SU-DHL-6 (cell line): ENCODE measurements at regions not wholly inside any gene's neighbourhood (a gene's known extent, or its start where the extent isn't known, plus 50 kb on each side); places are given as distances from the start of the nearest gene placed in this dataset.

Experiments used
- H2AFZ ChIP-seq: fragments of 200-600 bp; sonication (generic); 2 replicates; pipeline ENCODE4 v1.6.1; 2014; ENCODE audit warnings: low read depth, mild to moderate bottlenecking, moderate library complexity, mixed read lengths, antibody characterized with exemption, low read length; ENCODE audit not compliant: severe bottlenecking
- H3F3A ChIP-seq: fragments of 200-600 bp; shearing (Covaris generic); 2 replicates; pipeline ENCODE4 v1.6.0; 2016; ENCODE audit warnings: antibody characterized with exemption, mild to moderate bottlenecking; ENCODE audit not compliant: insufficient read depth
- H3K27ac ChIP-seq: fragments of 200-600 bp; sonication (generic); 2 replicates; pipeline ENCODE4 v1.5.1; 2016; ENCODE audit warnings: low read depth, mild to moderate bottlenecking, low read length, moderate library complexity, mixed read lengths
- H3K27me3 ChIP-seq: fragments of 200-600 bp; sonication (generic), shearing (Covaris generic); 2 replicates; pipeline ENCODE4 v1.6.0; 2014; ENCODE audit warnings: mild to moderate bottlenecking, low read length
- H3K36me3 ChIP-seq: fragments of 200-600 bp; sonication (generic); 2 replicates; pipeline ENCODE4 v1.6.1; 2014; ENCODE audit warnings: mild to moderate bottlenecking, low read length, mixed read lengths
- H3K4me2 ChIP-seq: fragments of 300-600, 200-600 bp; shearing (Covaris generic), sonication (generic); 2 replicates; pipeline ENCODE4 v1.6.0; 2014; ENCODE audit warnings: low read length, low read depth, mild to moderate bottlenecking; ENCODE audit not compliant: poor library complexity, severe bottlenecking
- H3K4me3 ChIP-seq: fragments of 200-600 bp; sonication (generic); 2 replicates; pipeline ENCODE4 v1.5.1; 2014; ENCODE audit warnings: antibody characterized with exemption, low read length, mild to moderate bottlenecking, mixed read lengths; ENCODE audit not compliant: insufficient read depth, poor library complexity, severe bottlenecking
- H3K79me2 ChIP-seq: fragments of 200-600 bp; sonication (generic); 2 replicates; pipeline ENCODE4 v1.6.1; 2014; ENCODE audit warnings: mild to moderate bottlenecking, low read length, moderate library complexity; ENCODE audit not compliant: insufficient read depth
- H3K9ac ChIP-seq: fragments of 200-600 bp; sonication (generic); 2 replicates; pipeline ENCODE4 v1.7.0; 2014; ENCODE audit warnings: mild to moderate bottlenecking, low read length
- H3K9me2 ChIP-seq: fragments of 200-600 bp; sonication (generic); replicated peaks from 2 replicates; pipeline ENCODE4 v1.6.1; 2014; ENCODE audit warnings: low read length; ENCODE audit not compliant: insufficient read depth
- H3K9me3 ChIP-seq: fragments of 200-600 bp; sonication (generic); 2 replicates; pipeline ENCODE4 v1.6.1; 2014; ENCODE audit warnings: low read length, mixed read lengths; ENCODE audit not compliant: insufficient read depth
- H4K20me1 ChIP-seq: fragments of 200-600 bp; sonication (generic); 2 replicates; pipeline ENCODE4 v1.6.1; 2014; ENCODE audit warnings: low read depth, mild to moderate bottlenecking, antibody characterized with exemption, low read length, moderate library complexity, mixed read lengths
- CTCF ChIP-seq: fragments of 200-600 bp; sonication (generic); IDR thresholded peaks from one replicate; pipeline ENCODE4 v1.5.1; 2017; ENCODE audit warnings: antibody characterized with exemption, mild to moderate bottlenecking, low read length, moderate library complexity; ENCODE audit not compliant: insufficient read depth, poor library complexity, severe bottlenecking
- EZH2phosphoT487 ChIP-seq: fragments of 200-600 bp; sonication (generic), shearing (Covaris generic); conservative IDR thresholded peaks from 2 replicates; pipeline ENCODE4 v1.6.1; 2018; ENCODE audit warnings: mild to moderate bottlenecking, antibody characterized with exemption, low read length, moderate library complexity, mixed read lengths

GRCh38 chr1:5590717-5591116, 401.5 kb downstream of the NPHP4 start:
- H3K9me2 ChIP-seq, result no peaks in the 10 kb centered on the region
- H3K9ac ChIP-seq, result no peak overlapping the region
- H4K20me1 ChIP-seq, result no peaks in the 10 kb centered on the region
- TF ChIP-seq EZH2phosphoT487 (no peak), CTCF (no peak)
- no peak overlapping the region for H2AFZ ChIP-seq
- H3K79me2 ChIP-seq, result no peaks in the 10 kb centered on the region
- no peaks in the 10 kb centered on the region for H3K27me3 ChIP-seq
- no peak overlapping the region for H3K27ac ChIP-seq
- no peak overlapping the region for H3K4me2 ChIP-seq
- H3K36me3 ChIP-seq, result no peaks in the 10 kb centered on the region
- no peak overlapping the region for H3K4me3 ChIP-seq
- H3F3A ChIP-seq, result no peaks in the 10 kb centered on the region
- no peaks in the 10 kb centered on the region for H3K9me3 ChIP-seq

- Histone ChIP-seq H3K9me2 (no peaks in the 10 kb centered on the region), H3K27ac (no peak overlapping the region), H3F3A (no peaks in the 10 kb centered on the region), H3K9ac (no peak overlapping the region), H3K27me3 (no peaks in the 10 kb centered on the region), H3K36me3 (no peaks in the 10 kb centered on the region), H3K4me2 (no peak overlapping the region), H3K9me3 (no peaks in the 10 kb centered on the region), H3K4me3 (no peak overlapping the region), H2AFZ (no peak overlapping the region), H4K20me1 (no peaks in the 10 kb centered on the region), H3K79me2 (no peaks in the 10 kb centered on the region)
- TF ChIP-seq EZH2phosphoT487, result no peak
These were observed 405.6 kb downstream of the NPHP4 start for GRCh38 chr1:5586629-5587028.

GRCh38 chr1:5585256-5585655, 407.0 kb downstream of the NPHP4 start:
- H3F3A ChIP-seq, result no peaks in the 10 kb centered on the region
- no peak overlapping the region for H3K9ac ChIP-seq
- no peaks in the 10 kb centered on the region for H3K36me3 ChIP-seq
- no peak overlapping the region for H3K27ac ChIP-seq
- H3K9me2 ChIP-seq, result no peaks in the 10 kb centered on the region
- no peaks in the 10 kb centered on the region for H3K79me2 ChIP-seq
- no peak overlapping the region for H3K4me2 ChIP-seq
- H3K27me3 ChIP-seq, result no peaks in the 10 kb centered on the region
- no peaks in the 10 kb centered on the region for H4K20me1 ChIP-seq
- TF ChIP-seq EZH2phosphoT487 (no peak), CTCF (no peak)
- no peak overlapping the region for H2AFZ ChIP-seq
- no peaks in the 10 kb centered on the region for H3K9me3 ChIP-seq
- H3K4me3 ChIP-seq, result no peak overlapping the region

GRCh38 chr1:5580926-5581325, 411.3 kb downstream of the NPHP4 start:
- no peaks in the 10 kb centered on the region for H3K36me3 ChIP-seq
- no peak overlapping the region for H3K4me2 ChIP-seq
- no peak for TF ChIP-seq EZH2phosphoT487
- no peak for TF ChIP-seq CTCF
- no peaks in the 10 kb centered on the region for H3F3A ChIP-seq
- no peaks in the 10 kb centered on the region for H3K9me2 ChIP-seq
- H3K79me2 ChIP-seq, result no peaks in the 10 kb centered on the region
- no peaks in the 10 kb centered on the region for H4K20me1 ChIP-seq
- H3K27me3 ChIP-seq, result no peaks in the 10 kb centered on the region
- H3K27ac ChIP-seq, result no peak overlapping the region
- no peak overlapping the region for H3K9ac ChIP-seq
- H3K4me3 ChIP-seq, result no peak overlapping the region
- H2AFZ ChIP-seq, result no peak overlapping the region
- no peaks in the 10 kb centered on the region for H3K9me3 ChIP-seq
